Caco-2 (cell line): ENCODE measurements at regions not wholly inside any gene's neighbourhood (a gene's known extent, or its start where the extent isn't known, plus 50 kb on each side); places are given as distances from the start of the nearest gene placed in this dataset.
"Not testable (repeated sequence)": the region's sequence is repeated elsewhere in the genome, so short reads cannot be mapped to it uniquely, and the experiment has no call there.

Experiments
- BruUV-seq: library from RNA; stranded (reverse); fragments of 400-500 nt; replicated peaks from 2 replicates; lab custom pipeline; 2021; lab: Mats Ljungman, UMichigan
- CTCF ChIA-PET: fragments of 300-600 bp; sonication (Branson Sonifier 250); formaldehyde crosslinking; loops from one replicate; lab custom pipeline; 2022; ENCODE audit warnings: antibody characterized with exemption; lab: Charles Lee
- POLR2A ChIA-PET: fragments of 300-600 bp; sonication (Branson Sonifier 250); formaldehyde crosslinking; loops from one replicate; lab custom pipeline; 2022; ENCODE audit warnings: antibody characterized with exemption; lab: Charles Lee
- DNase-seq, 2 experiments: peaks; one replicate each; pipeline versions ENCODE4 v3.0.0 to v3.0.0-alpha.2; 2020 to 2022
- H3K27me3 ChIP-seq: replicated peaks from 2 replicates; pipeline ENCODE4 v1.6.0; 2011; ENCODE audit warnings: low read length; ENCODE audit not compliant: control insufficient read depth, insufficient read depth
- H3K36me3 ChIP-seq: 2 replicates; pipeline ENCODE4 v1.5.1; 2011; ENCODE audit warnings: low read length; ENCODE audit not compliant: control insufficient read depth, insufficient read depth
- H3K4me1 ChIP-seq: fragments of 250-450 bp; sonication (Bioruptor Pico); 2 replicates; pipeline ENCODE4 v1.5.1; 2020; ENCODE audit warnings: mild to moderate bottlenecking
- H3K4me3 ChIP-seq: 2 replicates; pipeline ENCODE4 v1.5.1; 2011; ENCODE audit warnings: low read depth, mild to moderate bottlenecking, control low read depth, low read length
- H3K9me3 ChIP-seq: fragments of 250-450 bp; sonication (Bioruptor Pico); 2 replicates; pipeline ENCODE4 v1.5.1; 2020; ENCODE audit warnings: mild to moderate bottlenecking, moderate library complexity
- H3K27ac Mint-ChIP-seq: one replicate; pipeline ENCODE4 v1.8.0; 2022; ENCODE audit warnings: mixed read lengths; ENCODE audit not compliant: unreplicated experiment
- H3K27me3 Mint-ChIP-seq: one replicate; pipeline ENCODE4 v1.8.0; 2022; ENCODE audit warnings: mixed read lengths; ENCODE audit not compliant: insufficient read depth, unreplicated experiment
- H3K36me3 Mint-ChIP-seq: one replicate; pipeline ENCODE4 v1.8.0; 2022; ENCODE audit warnings: mild to moderate bottlenecking, mixed read lengths; ENCODE audit not compliant: insufficient read depth, unreplicated experiment
- H3K4me1 Mint-ChIP-seq: one replicate; pipeline ENCODE4 v1.8.0; 2022; ENCODE audit warnings: low read depth, mixed read lengths; ENCODE audit not compliant: unreplicated experiment
- H3K4me3 Mint-ChIP-seq: one replicate; pipeline ENCODE4 v1.8.0; 2022; ENCODE audit warnings: mild to moderate bottlenecking, moderate library complexity, mixed read lengths; ENCODE audit not compliant: unreplicated experiment
- H3K9me3 Mint-ChIP-seq: one replicate; pipeline ENCODE4 v1.8.0; 2022; ENCODE audit warnings: mixed read lengths; ENCODE audit not compliant: unreplicated experiment
- intact Hi-C: fragments of 100-400 bp; cut with micrococcal nuclease; formaldehyde crosslinking; loops from one replicate; pipeline ENCODE4 v1.10.0; 2022; ENCODE audit not compliant: unreplicated experiment
- TF ChIP-seq, protein P1 (sequence below), 2 experiments: fragments of 200-600 bp in 1 of 2; IDR thresholded peaks; 1 replicate in 1 of 2; 2 replicates in 1 of 2; pipeline versions ENCODE4 v1.5.1 to v1.8.0; 2011 to 2022; ENCODE audit warnings: antibody characterized with exemption in 1 of 2, control low read depth in 1 of 2, inconsistent platforms in 1 of 2, low read depth in 1 of 2, low read length in 1 of 2, mild to moderate bottlenecking in 1 of 2, moderate library complexity in 1 of 2; ENCODE audit not compliant: insufficient read depth in 1 of 2, severe bottlenecking in 1 of 2, unreplicated experiment in 1 of 2

GRCh38 chr14:46404865-46405811 is 246.4 kb downstream of the RPL10L start:
- no peaks in the 10 kb centered on the region for H3K27me3 Mint-ChIP-seq
- H3K27ac Mint-ChIP-seq: no peak overlapping the region
- TF ChIP-seq, protein P1, sequence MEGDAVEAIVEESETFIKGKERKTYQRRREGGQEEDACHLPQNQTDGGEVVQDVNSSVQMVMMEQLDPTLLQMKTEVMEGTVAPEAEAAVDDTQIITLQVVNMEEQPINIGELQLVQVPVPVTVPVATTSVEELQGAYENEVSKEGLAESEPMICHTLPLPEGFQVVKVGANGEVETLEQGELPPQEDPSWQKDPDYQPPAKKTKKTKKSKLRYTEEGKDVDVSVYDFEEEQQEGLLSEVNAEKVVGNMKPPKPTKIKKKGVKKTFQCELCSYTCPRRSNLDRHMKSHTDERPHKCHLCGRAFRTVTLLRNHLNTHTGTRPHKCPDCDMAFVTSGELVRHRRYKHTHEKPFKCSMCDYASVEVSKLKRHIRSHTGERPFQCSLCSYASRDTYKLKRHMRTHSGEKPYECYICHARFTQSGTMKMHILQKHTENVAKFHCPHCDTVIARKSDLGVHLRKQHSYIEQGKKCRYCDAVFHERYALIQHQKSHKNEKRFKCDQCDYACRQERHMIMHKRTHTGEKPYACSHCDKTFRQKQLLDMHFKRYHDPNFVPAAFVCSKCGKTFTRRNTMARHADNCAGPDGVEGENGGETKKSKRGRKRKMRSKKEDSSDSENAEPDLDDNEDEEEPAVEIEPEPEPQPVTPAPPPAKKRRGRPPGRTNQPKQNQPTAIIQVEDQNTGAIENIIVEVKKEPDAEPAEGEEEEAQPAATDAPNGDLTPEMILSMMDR (IDR thresholded peaks at IDR 0.05; ENCODE audit: insufficient read depth in 1 of 2, low read depth in 1 of 2, low read length in 1 of 2, severe bottlenecking in 1 of 2, unreplicated experiment in 1 of 2): no peak
- no peaks in the 10 kb centered on the region for H3K36me3 Mint-ChIP-seq
- POLR2A ChIA-PET: no interaction called here
- BruUV-seq: no TSS peak
- no peaks in the 10 kb centered on the region for H3K36me3 ChIP-seq
- CTCF ChIA-PET: no interaction called here
- H3K9me3 ChIP-seq: no peaks in the 10 kb centered on the region; the same call in 1 of the 2 replicates
- peak in 1 of 2 experiments; percentile 19 for DNase-seq
- H3K4me1 Mint-ChIP-seq: peaks cover 7% of the 10 kb centered on the region
- H3K4me1 ChIP-seq: peaks cover 10% of the 10 kb centered on the region
- no peaks in the 10 kb centered on the region for H3K27me3 ChIP-seq
- no peak overlapping the region for H3K4me3 ChIP-seq
- H3K9me3 Mint-ChIP-seq: no peaks in the 10 kb centered on the region
- intact Hi-C loops: loop anchor here (5.0 kb wide), 1 partner anchor 42 kb away; no protein-coding TSS in a partner anchor
- H3K4me3 Mint-ChIP-seq: peak overlapping the region; percentile 1

GRCh38 chr14:46402001-46402690 is 249.4 kb downstream of the RPL10L start:
- H3K27ac Mint-ChIP-seq, DNase-seq, H3K27me3 Mint-ChIP-seq, POLR2A ChIA-PET, H3K4me3 ChIP-seq, H3K9me3 ChIP-seq, H3K9me3 Mint-ChIP-seq, H3K27me3 ChIP-seq, intact Hi-C loops, H3K4me1 Mint-ChIP-seq, H3K36me3 ChIP-seq, H3K36me3 Mint-ChIP-seq, CTCF ChIA-PET, H3K4me3 Mint-ChIP-seq, BruUV-seq: not testable (repeated sequence)
- peaks cover 10% of the 10 kb centered on the region for H3K4me1 ChIP-seq

DNA sequence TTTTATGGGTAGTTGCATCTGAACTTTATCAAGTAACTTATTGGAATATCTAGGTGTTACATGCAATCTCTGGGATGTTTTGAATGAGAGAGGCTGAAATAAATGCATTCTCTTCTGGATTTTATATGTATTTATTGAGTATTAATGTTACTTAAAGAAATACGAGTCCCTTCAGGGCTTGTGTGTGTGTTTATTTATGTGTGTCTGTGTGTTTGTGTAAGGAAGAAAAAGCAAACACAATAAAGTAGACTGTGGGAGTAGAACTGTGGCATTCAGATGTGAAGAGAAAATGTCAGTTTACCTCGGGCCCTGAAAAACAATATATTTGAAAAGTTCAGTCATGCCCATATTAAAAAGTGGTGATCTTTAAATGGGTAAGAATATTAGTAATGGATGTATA is 250.5 kb downstream of the RPL10L start:
- ChIA-PET POLR2A (no interaction called here), CTCF (no interaction called here)
- H3K27me3 Mint-ChIP-seq: no peaks in the 10 kb centered on the region
- no TSS peak for BruUV-seq
- H3K4me1 Mint-ChIP-seq: peaks cover 7% of the 10 kb centered on the region
- H3K36me3 ChIP-seq: no peaks in the 10 kb centered on the region
- intact Hi-C loops: no loop called here
- TF ChIP-seq, protein P1 (IDR thresholded peaks at IDR 0.05; ENCODE audit: insufficient read depth in 1 of 2, low read depth in 1 of 2, low read length in 1 of 2, severe bottlenecking in 1 of 2, unreplicated experiment in 1 of 2): no peak
- no peak overlapping the region for H3K27ac Mint-ChIP-seq
- no peak overlapping the region for H3K4me3 Mint-ChIP-seq
- peaks cover 10% of the 10 kb centered on the region for H3K4me1 ChIP-seq
- no peaks in the 10 kb centered on the region for H3K36me3 Mint-ChIP-seq
- no peaks in the 10 kb centered on the region for H3K27me3 ChIP-seq
- H3K9me3 Mint-ChIP-seq: no peaks in the 10 kb centered on the region
- H3K4me3 ChIP-seq: no peak overlapping the region
- DNase-seq: no peak
- no peaks in the 10 kb centered on the region for H3K9me3 ChIP-seq
